ENCODE measurements at regions not wholly inside any gene's neighbourhood (a gene's known extent, or its start where the extent isn't known, plus 50 kb on each side); places are given as distances from the start of the nearest gene placed in this dataset.

GRCh38 chr3:63207066-63207590 lies 71.0 kb upstream of the SYNPR start:
- TF ChIP-seq, protein P1, sequence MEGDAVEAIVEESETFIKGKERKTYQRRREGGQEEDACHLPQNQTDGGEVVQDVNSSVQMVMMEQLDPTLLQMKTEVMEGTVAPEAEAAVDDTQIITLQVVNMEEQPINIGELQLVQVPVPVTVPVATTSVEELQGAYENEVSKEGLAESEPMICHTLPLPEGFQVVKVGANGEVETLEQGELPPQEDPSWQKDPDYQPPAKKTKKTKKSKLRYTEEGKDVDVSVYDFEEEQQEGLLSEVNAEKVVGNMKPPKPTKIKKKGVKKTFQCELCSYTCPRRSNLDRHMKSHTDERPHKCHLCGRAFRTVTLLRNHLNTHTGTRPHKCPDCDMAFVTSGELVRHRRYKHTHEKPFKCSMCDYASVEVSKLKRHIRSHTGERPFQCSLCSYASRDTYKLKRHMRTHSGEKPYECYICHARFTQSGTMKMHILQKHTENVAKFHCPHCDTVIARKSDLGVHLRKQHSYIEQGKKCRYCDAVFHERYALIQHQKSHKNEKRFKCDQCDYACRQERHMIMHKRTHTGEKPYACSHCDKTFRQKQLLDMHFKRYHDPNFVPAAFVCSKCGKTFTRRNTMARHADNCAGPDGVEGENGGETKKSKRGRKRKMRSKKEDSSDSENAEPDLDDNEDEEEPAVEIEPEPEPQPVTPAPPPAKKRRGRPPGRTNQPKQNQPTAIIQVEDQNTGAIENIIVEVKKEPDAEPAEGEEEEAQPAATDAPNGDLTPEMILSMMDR (IDR thresholded peaks at IDR 0.05; ENCODE audit: low read depth, low read length): no peak
- no peak for TF ChIP-seq POLR2A (IDR thresholded peaks at IDR 0.05; ENCODE audit: extremely low read depth, insufficient read length)

Data from NB4 (cell line).